ENCODE measurements at regions not wholly inside any gene's neighbourhood (a gene's known extent, or its start where the extent isn't known, plus 50 kb on each side); places are given as distances from the start of the nearest gene placed in this dataset.

DNA sequence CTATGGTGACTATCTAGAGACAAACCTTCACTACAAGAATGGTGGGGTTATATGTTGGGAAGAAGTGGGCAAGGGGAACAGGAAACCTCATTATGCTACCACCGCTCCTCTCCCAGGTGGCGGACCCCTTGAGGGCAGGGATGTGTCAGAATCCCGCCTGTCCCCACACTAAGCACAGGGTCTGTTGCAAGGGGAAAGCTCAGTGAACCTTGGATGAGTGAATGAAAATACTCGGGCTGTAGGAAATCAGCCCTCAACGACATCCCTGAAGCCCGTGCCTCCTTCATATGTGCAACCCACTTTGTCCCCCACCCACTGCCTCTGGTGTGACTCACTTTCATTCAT lies 68.2 kb upstream of the AMPD3 start:
- ChIA-PET CTCF (no interaction called here), POLR2A (no interaction called here)

GRCh38 chr11:10387206-10388083 lies 67.6 kb upstream of the AMPD3 start:
- CTCF ChIA-PET, result no interaction called here
- POLR2A ChIA-PET, result no interaction called here

GRCh38 chr11:10388101-10388500 lies 67.0 kb upstream of the AMPD3 start:
- POLR2A ChIA-PET, result no interaction called here

GRCh38 chr11:10388574-10388973 lies 66.5 kb upstream of the AMPD3 start:
- CTCF ChIA-PET, result no interaction called here
- POLR2A ChIA-PET, result no interaction called here

More at GRCh38 chr11:10388101-10388500, 67.0 kb upstream of the AMPD3 start:
- CTCF ChIA-PET, result no interaction called here

DNA sequence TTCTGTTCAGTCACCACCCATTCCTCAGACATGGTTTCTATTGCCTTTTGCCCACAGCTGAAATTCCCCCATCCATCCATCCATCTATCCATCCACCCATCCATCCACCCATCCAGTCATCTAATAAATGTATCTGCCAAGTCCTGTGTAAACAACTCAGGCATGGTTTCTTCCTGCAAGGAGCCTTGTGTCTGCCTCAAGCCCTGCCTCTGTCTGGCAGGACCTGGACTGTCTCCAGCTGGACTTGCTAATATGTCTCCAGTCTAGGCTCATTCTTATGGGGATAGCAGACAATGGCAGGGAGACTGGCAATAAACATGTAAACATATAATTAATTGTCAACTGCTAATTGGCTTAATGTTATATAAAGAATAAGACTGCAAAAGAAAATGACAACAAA lies 64.7 kb upstream of the AMPD3 start:
- ChIA-PET POLR2A (no interaction called here), CTCF (no interaction called here)

GRCh38 chr11:10392095-10393079 lies 62.7 kb upstream of the AMPD3 start:
- POLR2A ChIA-PET, result no interaction called here

DNA sequence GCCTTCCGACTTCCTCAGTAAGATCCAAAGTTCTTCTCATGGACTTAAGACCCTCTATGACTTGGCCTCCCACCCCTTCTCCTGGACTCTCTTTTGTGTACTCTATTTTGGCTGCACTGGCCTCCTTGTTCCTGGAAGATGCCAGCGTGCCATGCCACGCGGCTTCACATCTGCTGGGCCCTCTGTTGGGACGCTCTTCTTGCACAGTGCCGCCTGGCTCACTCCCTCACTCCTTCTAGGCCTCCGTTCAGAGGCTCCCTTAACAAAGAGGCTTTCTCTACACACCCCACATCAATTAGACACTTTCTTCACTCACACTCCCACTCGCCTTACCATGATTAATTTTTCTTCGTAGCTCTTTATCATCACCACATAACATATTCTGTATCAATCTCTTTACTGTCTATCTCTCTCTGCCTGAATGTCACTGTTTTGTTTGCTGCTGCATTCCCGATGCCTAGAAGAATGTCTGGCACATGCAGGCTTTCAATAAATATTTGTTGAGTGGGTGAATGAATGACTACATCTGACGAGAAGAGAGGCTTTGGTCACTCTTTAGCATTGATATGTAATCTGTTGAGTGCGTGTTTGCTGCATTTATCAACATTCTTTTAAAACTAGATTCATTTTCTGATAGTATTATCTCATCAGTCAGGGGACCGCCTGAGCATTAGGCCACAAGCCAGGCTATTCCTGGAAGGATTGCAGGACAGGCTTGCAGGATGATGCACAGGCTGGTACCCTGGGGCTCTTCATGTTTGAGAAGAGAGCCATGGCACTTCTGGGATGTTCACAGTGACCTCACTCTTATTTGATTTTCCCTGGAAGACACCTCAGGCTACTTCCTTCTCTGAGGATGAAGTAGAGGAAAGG lies 60.6 kb upstream of the AMPD3 start:
- ChIA-PET CTCF (no interaction called here), POLR2A (no interaction called here)

More at GRCh38 chr11:10392095-10393079, 62.7 kb upstream of the AMPD3 start:
- CTCF ChIA-PET, result no interaction called here

- POLR2A ChIA-PET, result no interaction called here
- CTCF ChIA-PET, result no interaction called here
Measured at GRCh38 chr11:10395166-10395897, 59.7 kb upstream of the AMPD3 start.

- ChIA-PET CTCF (interaction anchor here (2.4 kb wide), 1 partner anchor 9 kb away, joined by 7 read pairs; no protein-coding TSS in a partner anchor), POLR2A (no interaction called here)
Measured at GRCh38 chr11:10396771-10397170, 58.3 kb upstream of the AMPD3 start.

GRCh38 chr11:10397226-10397987 lies 57.7 kb upstream of the AMPD3 start:
- CTCF ChIA-PET, result interaction anchor here (1.1 to 2.4 kb wide), 2 partner anchors 9 to 16 kb away, joined by 3 to 7 read pairs; no protein-coding TSS in a partner anchor
- POLR2A ChIA-PET, result no interaction called here

DNA sequence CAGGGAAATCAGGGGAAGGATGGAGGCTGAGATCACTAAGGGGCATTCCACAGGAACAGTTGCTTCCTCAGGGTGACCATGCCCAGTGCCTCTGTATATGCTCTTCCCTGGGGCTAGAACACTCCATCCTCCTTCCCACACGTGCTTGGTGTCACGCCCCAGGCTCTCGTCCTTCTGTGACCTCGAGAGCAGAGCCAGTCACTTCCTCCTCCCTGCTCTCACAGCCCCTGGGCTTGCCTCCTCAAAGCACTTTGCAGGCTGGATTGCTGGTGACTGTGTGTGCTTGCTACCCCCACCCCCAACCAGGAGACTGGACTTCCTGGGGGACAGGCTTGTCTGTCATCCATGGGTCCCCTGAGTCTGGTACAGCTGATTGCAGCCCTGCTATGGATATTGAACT lies 56.5 kb upstream of the AMPD3 start:
- ChIA-PET POLR2A (no interaction called here), CTCF (interaction anchor here (2.4 kb wide), 1 partner anchor 8 kb away, joined by 7 read pairs; no protein-coding TSS in a partner anchor)

- CTCF ChIA-PET, result interaction anchor here (0.9 kb wide), 1 partner anchor 59 kb away, joined by 3 read pairs; no protein-coding TSS in a partner anchor
- POLR2A ChIA-PET, result no interaction called here
Measured at GRCh38 chr11:10400856-10401255, 54.2 kb upstream of the AMPD3 start.

DNA sequence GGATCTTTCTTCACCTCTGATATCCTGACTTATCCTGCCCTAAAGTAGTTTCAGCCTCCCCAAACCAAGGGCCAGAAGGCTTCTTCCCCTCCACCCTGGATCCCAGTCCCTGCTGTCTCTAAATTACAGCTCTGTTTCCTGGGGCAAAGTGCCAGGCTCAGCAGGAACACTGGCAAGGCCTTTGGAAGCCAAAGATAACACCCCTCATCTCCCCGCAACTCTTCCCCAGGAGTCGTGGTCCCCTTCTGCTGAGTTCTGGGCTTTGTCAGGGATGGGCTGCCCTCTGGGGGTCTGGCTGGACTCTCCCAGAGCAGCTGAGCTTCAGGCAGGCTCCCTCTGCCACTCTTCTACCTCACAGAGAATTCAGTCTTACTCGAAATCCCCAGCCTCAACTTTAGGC lies 53.8 kb upstream of the AMPD3 start:
- POLR2A ChIA-PET, result no interaction called here
- CTCF ChIA-PET, result interaction anchor here (0.8 kb wide), 1 partner anchor 12 kb away, joined by 3 read pairs; no protein-coding TSS in a partner anchor

- CTCF ChIA-PET, result interaction anchor here (0.8 to 1.1 kb wide), 2 partner anchors 12 to 252 kb away, joined by 3 read pairs; no protein-coding TSS in a partner anchor
- POLR2A ChIA-PET, result no interaction called here
Measured at GRCh38 chr11:10401696-10402392, 53.2 kb upstream of the AMPD3 start.
